ENCODE measurements at regions not wholly inside any gene's neighbourhood (a gene's known extent, or its start where the extent isn't known, plus 50 kb on each side); places are given as distances from the start of the nearest gene placed in this dataset.
"Not testable (repeated sequence)": the region's sequence is repeated elsewhere in the genome, so short reads cannot be mapped to it uniquely, and the experiment has no call there.

- DNase-seq = no peak
- H3K27me3 ChIP-seq = no peaks in the 10 kb centered on the region
- no peaks in the 10 kb centered on the region for H3K9me3 ChIP-seq
- 79 to 88% methylated on average over 2 of the region's 2 CpGs for WGBS, 2 donors (ENCODE audit: low coverage in 1 of 2)
- H3K36me3 ChIP-seq = no peaks in the 10 kb centered on the region
- in situ Hi-C loops (cut with MboI; ENCODE audit: low pct_ligation_motif_present in 1 of 4, low pct_unique_long_range_greater_than_20kb in 1 of 4, low sequenced_read_pairs in 3 of 4) (no loop called here), intact Hi-C loops (cut with DNase I; ENCODE audit: low total_unique reads) (loop anchor here (5.0 kb wide), 1 partner anchor 744 kb away; no protein-coding TSS in a partner anchor)
- peaks cover 18 to 31% (median 31%) of the 10 kb centered on the region in 4 donors for H3K4me1 ChIP-seq
- no peak for TF ChIP-seq POLR2AphosphoS5 (IDR thresholded peaks at IDR 0.05)
- H3K27ac ChIP-seq = peak overlapping the region; percentile 17 to 91 (median 90)
- no peak overlapping the region for H3K4me3 ChIP-seq
Observed at GRCh38 chr5:125486634-125487033, 740.2 kb upstream of the ZNF608 start.

- peaks cover 18 to 31% (median 31%) of the 10 kb centered on the region in 4 donors for H3K4me1 ChIP-seq
- H3K36me3 ChIP-seq = no peaks in the 10 kb centered on the region
- intact Hi-C loops (cut with DNase I; ENCODE audit: low total_unique reads) (loop anchor here (5.0 kb wide), 1 partner anchor 745 kb away; no protein-coding TSS in a partner anchor), in situ Hi-C loops (cut with MboI; ENCODE audit: low pct_ligation_motif_present in 1 of 4, low pct_unique_long_range_greater_than_20kb in 1 of 4, low sequenced_read_pairs in 3 of 4) (no loop called here)
- H3K27ac ChIP-seq = no peak overlapping the region
- TF ChIP-seq EP300 (IDR thresholded peaks at IDR 0.05; ENCODE audit: low read depth) = no peak
- H3K4me3 ChIP-seq = no peak overlapping the region
- WGBS, 2 donors (ENCODE audit: low coverage in 1 of 2) = 84 to 87% methylated on average over 2 to 3 of the region's 3 CpGs
- DNase-seq = no peak
- no peaks in the 10 kb centered on the region for H3K9me3 ChIP-seq
- H3K27me3 ChIP-seq = no peaks in the 10 kb centered on the region
Observed at GRCh38 chr5:125487231-125487630, 740.8 kb upstream of the ZNF608 start.

GRCh38 chr5:125487652-125488051, 741.2 kb upstream of the ZNF608 start:
- H3K27ac ChIP-seq; DNase-seq; in situ Hi-C loops (cut with MboI; ENCODE audit: low pct_ligation_motif_present in 1 of 4, low pct_unique_long_range_greater_than_20kb in 1 of 4, low sequenced_read_pairs in 3 of 4); H3K9me3 ChIP-seq; H3K36me3 ChIP-seq; H3K4me3 ChIP-seq; H3K27me3 ChIP-seq: not testable (repeated sequence)
- intact Hi-C loops (cut with DNase I; ENCODE audit: low total_unique reads) = loop anchor here (5.0 kb wide), 1 partner anchor 745 kb away; no protein-coding TSS in a partner anchor
- peaks cover 18 to 31% (median 31%) of the 10 kb centered on the region in 4 donors for H3K4me1 ChIP-seq
- 89 to 93% methylated on average over 2 to 4 of the region's 4 CpGs for WGBS, 2 donors (ENCODE audit: low coverage in 1 of 2)

GRCh38 chr5:125489146-125489545, 742.7 kb upstream of the ZNF608 start:
- in situ Hi-C loops (cut with MboI; ENCODE audit: low pct_ligation_motif_present in 1 of 4, low pct_unique_long_range_greater_than_20kb in 1 of 4, low sequenced_read_pairs in 3 of 4) (no loop called here), intact Hi-C loops (cut with DNase I; ENCODE audit: low total_unique reads) (loop anchor here (5.0 kb wide), 1 partner anchor 747 kb away; no protein-coding TSS in a partner anchor)
- Histone ChIP-seq H3K4me1 (peaks cover 12 to 26% (median 24%) of the 10 kb centered on the region in 4 donors), H3K36me3 (no peaks in the 10 kb centered on the region), H3K9me3 (no peaks in the 10 kb centered on the region), H3K27ac (no peak overlapping the region), H3K4me3 (no peak overlapping the region), H3K27me3 (no peaks in the 10 kb centered on the region)
- 90 to 100% methylated on average over 1 to 2 of the region's 2 CpGs for WGBS, 2 donors (ENCODE audit: low coverage in 1 of 2)
- no peak for TF ChIP-seq POLR2AphosphoS5 (IDR thresholded peaks at IDR 0.05)
- TF ChIP-seq POLR2A (IDR thresholded peaks at IDR 0.05) = no peak
- TF ChIP-seq EP300 (IDR thresholded peaks at IDR 0.05; ENCODE audit: low read depth) = no peak
- TF ChIP-seq CTCF (IDR thresholded peaks at IDR 0.05) = no peak
- no peak for DNase-seq

GRCh38 chr5:125491986-125492492, 745.6 kb upstream of the ZNF608 start:
- TF ChIP-seq EP300 (IDR thresholded peaks at IDR 0.05; ENCODE audit: low read depth) (no peak), CTCF (IDR thresholded peaks at IDR 0.05) (no peak), POLR2A (IDR thresholded peaks at IDR 0.05) (no peak), POLR2AphosphoS5 (IDR thresholded peaks at IDR 0.05) (no peak)
- no peaks in the 10 kb centered on the region for H3K4me1 ChIP-seq
- no peak overlapping the region for H3K27ac ChIP-seq
- no peaks in the 10 kb centered on the region for H3K36me3 ChIP-seq
- in situ Hi-C loops (cut with MboI; ENCODE audit: low pct_ligation_motif_present in 1 of 4, low pct_unique_long_range_greater_than_20kb in 1 of 4, low sequenced_read_pairs in 3 of 4) (no loop called here), intact Hi-C loops (cut with DNase I; ENCODE audit: low total_unique reads) (no loop called here)
- no peaks in the 10 kb centered on the region for H3K27me3 ChIP-seq
- H3K9me3 ChIP-seq = no peaks in the 10 kb centered on the region
- no peak overlapping the region for H3K4me3 ChIP-seq
- WGBS, 2 donors (ENCODE audit: low coverage in 1 of 2) = 59 to 65% methylated on average over 3 of the region's 3 CpGs
- DNase-seq = no peak

- no peak for DNase-seq
- intact Hi-C loops (cut with DNase I; ENCODE audit: low total_unique reads) = no loop called here
- H3K27me3 ChIP-seq = no peaks in the 10 kb centered on the region
- TF ChIP-seq EP300 (IDR thresholded peaks at IDR 0.05; ENCODE audit: low read depth) (no peak), CTCF (IDR thresholded peaks at IDR 0.05) (no peak), POLR2A (IDR thresholded peaks at IDR 0.05) (no peak), POLR2AphosphoS5 (IDR thresholded peaks at IDR 0.05) (no peak)
- no peaks in the 10 kb centered on the region for H3K4me1 ChIP-seq
- in situ Hi-C loops (cut with MboI; ENCODE audit: low pct_ligation_motif_present in 1 of 4, low pct_unique_long_range_greater_than_20kb in 1 of 4, low sequenced_read_pairs in 3 of 4) = no loop called here
- H3K9me3 ChIP-seq = no peaks in the 10 kb centered on the region
- H3K36me3 ChIP-seq = no peaks in the 10 kb centered on the region
- no peak overlapping the region for H3K4me3 ChIP-seq
- no peak overlapping the region for H3K27ac ChIP-seq
- WGBS, 2 donors (ENCODE audit: low coverage in 1 of 2) = 93 to 100% methylated on average over 2 of the region's 2 CpGs
Observed at GRCh38 chr5:125492977-125493376, 746.5 kb upstream of the ZNF608 start.
